Right ventricle myocardium inferior (tissue), 1 donor: ENCODE measurements at regions not wholly inside any gene's neighbourhood (a gene's known extent, or its start where the extent isn't known, plus 50 kb on each side); places are given as distances from the start of the nearest gene placed in this dataset.
"Not testable (repeated sequence)": the region's sequence is repeated elsewhere in the genome, so short reads cannot be mapped to it uniquely, and the experiment has no call there.

Source experiments
- ATAC-seq: fragments of 200-7000 bp; cut with Tn5 transposase; one replicate; pipeline ENCODE4 v1.9.1; 2020; ENCODE audit warnings: mild to moderate bottlenecking, moderate library complexity
- DNase-seq: peaks from one replicate; pipeline ENCODE4 v3.0.0; 2021; ENCODE audit errors: missing footprints
- intact Hi-C: fragments of 100-400 bp; cut with DNase I; formaldehyde crosslinking; loops from one replicate; pipeline ENCODE4 v1.11.0; 2022
- donor health status: DM: no; HTN: yes; CAD: no; lungs with severe emphysema.

DNA sequence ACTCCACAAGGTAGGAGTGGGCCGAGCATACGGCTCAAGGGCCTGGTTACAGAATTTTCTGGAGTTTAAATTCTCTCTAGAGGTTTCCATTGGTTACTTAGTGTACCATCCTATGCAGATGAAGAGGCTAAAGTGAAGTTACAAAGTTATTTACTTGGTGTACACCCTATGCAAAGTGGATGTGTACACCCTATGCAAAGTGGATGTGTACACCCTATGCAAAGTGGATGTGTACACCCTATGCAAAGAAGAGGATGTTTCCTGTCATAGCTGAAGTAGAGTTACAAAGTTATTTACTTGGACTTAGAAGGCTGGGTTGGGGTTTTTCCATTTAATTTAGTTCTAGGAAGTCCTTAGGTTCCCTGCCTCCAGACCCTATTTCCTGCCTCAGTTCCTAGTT, 136.3 kb downstream of the BACH1 start:
- DNase-seq, ATAC-seq, intact Hi-C loops: not testable (repeated sequence)

DNA sequence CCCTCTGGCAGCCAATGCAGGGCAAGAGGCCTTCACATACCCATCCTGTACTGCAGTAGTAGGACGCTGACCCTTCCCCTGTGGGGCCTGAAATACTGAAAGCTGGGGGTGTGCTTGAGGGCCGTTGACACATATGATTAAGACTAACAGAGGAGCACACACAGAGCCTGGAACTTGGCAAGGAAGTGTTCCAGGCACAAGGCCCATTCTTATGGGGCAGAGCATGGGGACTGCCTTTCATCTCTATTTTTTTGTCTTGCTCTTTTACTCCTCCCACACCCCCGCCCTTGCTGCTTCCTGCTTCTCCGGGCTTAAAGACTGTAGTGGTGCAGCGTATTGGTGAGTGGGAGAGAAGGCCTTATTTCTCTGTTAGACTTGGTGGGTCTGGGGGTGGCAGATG, 137.4 kb downstream of the BACH1 start:
- DNase-seq: peak; percentile 53
- intact Hi-C loops: no loop called here
- peak; percentile 62 for ATAC-seq

DNA sequence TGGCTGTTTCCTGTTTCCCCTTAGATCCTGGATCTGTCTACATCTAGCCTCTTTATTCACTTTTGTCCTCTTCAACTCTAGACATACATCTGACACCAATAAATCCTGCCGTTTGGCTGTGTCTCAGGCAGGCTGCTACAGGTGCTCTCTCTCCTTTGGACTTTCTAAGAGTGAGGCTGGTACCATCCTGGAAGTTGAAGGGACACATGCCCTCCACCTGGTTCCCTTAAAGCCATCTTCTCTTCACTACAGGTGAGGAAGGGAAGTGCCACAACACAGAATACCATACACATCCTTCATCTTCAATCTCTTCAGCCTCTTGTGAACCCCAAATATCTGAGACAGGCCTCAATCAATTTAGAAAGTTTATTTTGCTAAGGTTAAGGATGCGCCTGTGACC, 137.9 kb downstream of the BACH1 start:
- ATAC-seq (no peak), DNase-seq (no peak)
- intact Hi-C loops: no loop called here

GRCh38 chr21:29441651-29442050, 142.9 kb downstream of the BACH1 start:
- intact Hi-C loops: no loop called here
- ATAC-seq (no peak), DNase-seq (no peak)

DNA sequence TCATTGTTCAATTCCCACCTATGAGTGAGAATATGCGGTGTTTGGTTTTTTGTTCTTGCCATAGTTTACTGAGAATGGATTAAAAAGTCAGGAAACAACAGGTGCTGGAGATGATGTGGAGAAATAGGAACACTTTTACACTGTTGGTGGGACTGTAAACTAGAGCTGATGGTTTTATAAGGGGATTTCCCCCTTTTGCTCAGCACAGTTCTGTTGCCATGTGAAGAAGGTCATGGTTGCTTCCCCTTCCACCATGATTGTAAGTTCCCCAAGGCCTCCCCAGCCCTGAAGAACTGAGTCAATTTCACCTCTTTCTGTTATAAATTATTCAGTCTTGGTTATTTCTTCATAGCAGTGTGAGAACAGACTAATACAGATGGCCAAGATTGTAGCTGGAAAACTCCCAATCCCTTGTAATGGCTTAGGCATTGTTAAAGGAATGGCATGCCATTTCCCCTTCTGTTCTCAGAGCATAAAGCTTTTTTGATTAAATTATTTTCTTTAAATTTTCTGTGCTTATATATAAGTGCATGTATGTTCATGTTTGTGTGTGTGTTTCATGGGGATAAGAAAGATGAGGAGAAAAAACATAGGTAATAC, 144.8 kb downstream of the BACH1 start:
- ATAC-seq: no peak
- DNase-seq: no peak
- intact Hi-C loops: no loop called here

DNA sequence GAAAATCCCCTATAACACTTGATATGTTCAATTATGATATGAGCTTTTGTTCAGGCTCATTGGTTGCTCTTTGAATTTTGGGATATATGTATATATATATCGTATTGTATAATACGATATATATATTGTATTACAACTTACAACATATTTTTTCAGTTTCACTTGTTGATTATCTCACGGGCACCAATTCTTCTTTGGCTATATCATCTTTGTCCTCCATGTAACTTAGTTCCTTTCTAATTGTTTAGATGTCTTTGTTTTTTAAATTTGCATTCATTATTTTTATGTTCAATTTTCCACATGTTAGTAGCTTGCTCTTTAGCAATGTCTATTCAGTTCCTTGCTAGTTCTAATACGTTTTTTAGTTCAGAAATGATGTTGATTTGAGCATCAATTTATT, 150.0 kb downstream of the BACH1 start:
- ATAC-seq (no peak), DNase-seq (no peak)
- intact Hi-C loops: no loop called here

DNA sequence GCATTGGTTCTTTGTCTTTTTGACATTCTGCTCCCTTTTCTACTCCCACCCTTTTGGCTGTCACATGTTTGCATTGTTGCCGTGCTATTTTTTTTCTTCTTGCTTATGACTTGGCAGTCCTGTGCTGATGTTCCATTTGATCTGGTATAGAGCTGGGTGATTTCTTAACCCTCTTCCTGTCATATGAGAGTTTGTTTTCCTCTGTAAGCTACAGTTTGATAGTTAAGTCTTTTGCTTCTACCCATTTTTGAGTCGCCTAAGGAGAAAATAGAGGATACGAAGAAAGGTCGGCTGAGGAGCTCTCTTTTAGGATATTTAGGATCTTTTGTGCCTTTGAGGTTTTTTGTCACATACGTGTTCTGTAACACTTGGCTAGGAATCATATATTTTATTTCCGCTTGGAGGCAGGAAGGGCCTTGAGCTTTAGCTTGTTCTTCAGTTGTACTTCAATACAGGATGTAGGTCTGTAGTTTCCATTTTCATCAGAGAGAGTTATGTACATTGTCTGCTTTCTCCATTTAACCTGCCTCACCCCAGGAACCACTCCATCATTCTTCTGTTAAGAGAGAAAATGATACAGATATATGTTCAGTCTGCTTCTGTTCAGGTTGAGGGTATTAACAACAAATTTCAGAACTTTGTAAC, 150.7 kb downstream of the BACH1 start:
- ATAC-seq (no peak), DNase-seq (no peak)
- intact Hi-C loops: no loop called here

- DNase-seq (no peak), ATAC-seq (no peak)
- intact Hi-C loops: no loop called here
These were observed 151.3 kb downstream of the BACH1 start for GRCh38 chr21:29450058-29450457.

- ATAC-seq (no peak), DNase-seq (no peak)
- intact Hi-C loops: no loop called here
These were observed 154.8 kb downstream of the BACH1 start for GRCh38 chr21:29453511-29453910.

GRCh38 chr21:29454179-29454578, 155.5 kb downstream of the BACH1 start:
- DNase-seq (no peak), ATAC-seq (no peak)
- intact Hi-C loops: no loop called here

GRCh38 chr21:29462479-29462878, 163.8 kb downstream of the BACH1 start:
- DNase-seq (no peak), ATAC-seq (no peak)
- intact Hi-C loops: no loop called here

- intact Hi-C loops: no loop called here
- DNase-seq (no peak), ATAC-seq (no peak)
These were observed 166.8 kb downstream of the BACH1 start for GRCh38 chr21:29465546-29465945.

GRCh38 chr21:29466532-29466931, 167.8 kb downstream of the BACH1 start:
- intact Hi-C loops: no loop called here
- ATAC-seq (no peak), DNase-seq (no peak)

DNA sequence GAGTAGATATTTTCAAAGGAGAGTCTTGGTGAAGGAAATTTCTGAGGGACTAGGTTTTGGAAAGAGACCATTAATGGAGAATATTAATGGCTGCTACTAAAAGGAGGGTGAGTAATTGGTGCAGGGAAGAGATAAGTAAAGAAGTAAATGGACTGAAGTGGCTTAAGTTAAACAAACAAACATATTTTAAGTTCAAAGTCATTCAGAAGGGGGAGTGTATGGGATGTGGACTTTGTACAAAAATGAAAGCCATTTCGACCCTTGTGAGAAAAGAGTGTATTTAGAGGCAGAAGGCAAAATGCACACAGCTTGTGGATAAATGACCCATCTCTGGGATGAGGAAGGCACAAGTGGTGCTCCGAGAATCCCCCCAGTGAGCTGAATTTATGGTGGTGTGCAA, 171.7 kb downstream of the BACH1 start:
- DNase-seq (no peak), ATAC-seq (no peak)
- intact Hi-C loops: no loop called here

- DNase-seq (no peak), ATAC-seq (no peak)
- intact Hi-C loops: no loop called here
These were observed 175.1 kb downstream of the BACH1 start for GRCh38 chr21:29473808-29474207.

GRCh38 chr21:29475329-29475728, 176.6 kb downstream of the BACH1 start:
- intact Hi-C loops: no loop called here
- DNase-seq (no peak), ATAC-seq (no peak)

GRCh38 chr21:29477347-29477746, 178.6 kb downstream of the BACH1 start:
- no peak for ATAC-seq
- intact Hi-C loops: loop anchor here (2.0 kb wide), 1 partner anchor 373 kb away; no protein-coding TSS in a partner anchor

DNA sequence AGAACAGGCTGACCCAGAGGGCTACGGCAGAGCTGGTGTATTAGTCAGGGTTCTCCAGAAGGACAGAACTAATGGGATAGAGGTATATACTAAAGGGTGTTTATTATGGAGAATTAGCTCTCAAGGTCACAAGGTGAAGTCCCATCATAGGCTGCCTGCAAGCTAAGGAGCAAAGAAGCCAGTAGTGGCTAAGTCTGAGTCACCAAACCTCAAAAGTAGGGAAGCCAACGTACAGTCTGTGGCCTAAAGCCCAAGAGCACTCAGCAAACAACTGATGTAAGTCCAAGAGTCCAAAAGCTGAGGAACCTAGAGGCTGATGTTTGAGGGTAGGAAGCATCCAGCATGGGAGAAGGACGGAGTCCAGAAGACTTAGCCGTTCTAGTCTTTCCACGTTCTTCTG, 179.2 kb downstream of the BACH1 start:
- DNase-seq: no peak
- no peak for ATAC-seq
- intact Hi-C loops: loop anchor here (2.0 kb wide), 1 partner anchor 373 kb away; no protein-coding TSS in a partner anchor

More at GRCh38 chr21:29477347-29477746, 178.6 kb downstream of the BACH1 start:
- DNase-seq: no peak

DNA sequence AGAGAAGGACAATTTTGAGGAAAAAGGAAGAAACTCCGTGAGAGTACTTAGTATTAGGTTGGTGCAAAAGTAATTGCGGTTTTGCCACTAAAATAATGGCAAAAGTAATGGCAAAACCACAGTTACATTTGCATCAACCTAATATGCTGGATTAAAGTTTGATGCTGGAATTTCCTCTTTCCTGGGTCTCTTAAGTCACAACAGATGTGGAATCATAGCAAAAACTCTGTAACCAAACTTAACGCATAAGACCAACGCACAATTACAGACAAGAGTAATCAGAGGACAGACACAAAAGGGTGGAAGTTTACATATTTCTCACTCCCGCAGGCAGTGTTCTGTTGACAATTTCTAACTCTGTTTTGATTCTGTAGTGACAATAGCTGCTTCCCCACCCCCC, 182.4 kb downstream of the BACH1 start:
- ATAC-seq (no peak), DNase-seq (no peak)
- intact Hi-C loops: no loop called here

GRCh38 chr21:29481641-29482040, 182.9 kb downstream of the BACH1 start:
- ATAC-seq (no peak), DNase-seq (no peak)
- intact Hi-C loops: no loop called here

DNA sequence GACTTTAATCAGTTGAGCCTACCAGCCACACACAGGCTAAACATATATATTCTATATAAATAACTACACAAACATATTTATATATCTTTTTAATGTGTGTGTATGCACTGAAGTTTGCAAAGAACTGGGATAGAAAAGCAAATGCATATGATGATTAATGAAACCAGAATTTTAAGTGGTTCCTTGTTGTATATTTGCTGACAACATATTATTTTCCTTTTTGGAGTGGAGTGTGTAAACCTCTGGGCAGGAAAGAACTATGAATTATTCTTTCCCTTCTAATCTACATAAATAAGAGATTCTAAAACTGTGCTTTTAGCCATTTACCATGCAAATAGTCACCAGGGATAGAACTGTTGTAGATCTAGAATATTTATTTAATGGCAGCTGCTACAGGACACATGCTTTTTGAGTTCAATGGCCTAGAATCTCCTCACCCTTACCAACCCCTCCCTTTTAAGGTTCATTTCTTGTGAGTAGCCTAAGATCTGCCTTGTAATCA, 187.6 kb downstream of the BACH1 start:
- DNase-seq (no peak), ATAC-seq (no peak)
- intact Hi-C loops: no loop called here
